GM20431 (cell line): ENCODE measurements at regions not wholly inside any gene's neighbourhood (a gene's known extent, or its start where the extent isn't known, plus 50 kb on each side); places are given as distances from the start of the nearest gene placed in this dataset.
"Not testable (repeated sequence)": the region's sequence is repeated elsewhere in the genome, so short reads cannot be mapped to it uniquely, and the experiment has no call there.

Experiments used
- in situ Hi-C: fragments of 300-500 bp; cut with MseI, MboI; formaldehyde crosslinking; loops from one replicate; pipeline ENCODE4 v1.15.0; 2020; ENCODE audit warnings: low sequenced_read_pairs; ENCODE audit not compliant: unreplicated experiment

GRCh38 chr1:99532276-99532580 lies 113.7 kb upstream of the PALMD start:
- in situ Hi-C loops, result no loop called here

DNA sequence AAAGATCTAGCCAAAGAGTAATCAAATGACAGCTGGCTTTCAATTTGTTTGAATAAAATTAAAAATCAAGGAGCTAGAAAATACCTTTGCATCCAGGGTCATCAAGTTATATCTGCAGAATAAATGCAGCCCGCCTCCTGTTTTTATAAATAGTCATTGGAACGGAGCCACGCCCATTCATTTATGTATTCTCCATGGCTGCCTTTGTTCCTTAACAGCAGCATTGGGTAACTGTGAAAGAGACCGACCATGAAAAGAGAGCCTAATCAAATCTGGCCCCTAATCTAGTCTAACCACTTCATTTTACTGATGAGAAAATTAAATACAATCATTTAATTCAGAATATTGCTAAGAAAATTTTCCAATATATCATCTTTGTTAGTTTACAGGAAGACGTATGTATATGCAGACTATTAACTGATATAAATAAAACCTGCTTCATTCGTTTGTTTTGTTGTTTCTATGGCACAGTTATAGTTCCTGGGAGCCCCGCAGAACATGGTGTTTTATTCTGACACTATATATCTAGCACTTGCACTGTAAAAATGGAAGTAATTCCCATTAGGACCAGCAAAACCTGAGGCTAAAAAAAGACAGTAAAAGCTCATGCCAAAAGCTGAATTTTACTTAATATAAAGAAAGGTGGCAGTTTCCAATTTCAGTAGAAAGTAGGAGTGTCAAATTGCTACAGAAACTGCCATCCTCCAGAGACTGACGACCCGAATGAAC lies 111.8 kb upstream of the PALMD start:
- in situ Hi-C loops, result no loop called here

DNA sequence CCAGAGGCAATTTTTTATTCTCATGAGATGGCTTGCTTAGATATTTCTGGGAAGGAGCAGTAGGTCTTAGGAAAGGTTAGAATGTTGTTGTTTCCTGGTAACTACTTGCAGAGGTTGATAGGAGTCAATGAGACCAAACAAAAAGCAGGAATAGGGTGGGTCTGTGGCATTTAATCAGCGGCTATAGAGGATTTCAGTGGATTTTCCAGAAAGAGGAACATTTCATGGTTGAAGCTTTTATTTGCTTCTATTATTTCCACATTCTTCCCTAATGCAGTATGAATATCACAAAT lies 111.3 kb upstream of the PALMD start:
- in situ Hi-C loops, result no loop called here

GRCh38 chr1:99535470-99536164 lies 110.3 kb upstream of the PALMD start:
- in situ Hi-C loops, result no loop called here

DNA sequence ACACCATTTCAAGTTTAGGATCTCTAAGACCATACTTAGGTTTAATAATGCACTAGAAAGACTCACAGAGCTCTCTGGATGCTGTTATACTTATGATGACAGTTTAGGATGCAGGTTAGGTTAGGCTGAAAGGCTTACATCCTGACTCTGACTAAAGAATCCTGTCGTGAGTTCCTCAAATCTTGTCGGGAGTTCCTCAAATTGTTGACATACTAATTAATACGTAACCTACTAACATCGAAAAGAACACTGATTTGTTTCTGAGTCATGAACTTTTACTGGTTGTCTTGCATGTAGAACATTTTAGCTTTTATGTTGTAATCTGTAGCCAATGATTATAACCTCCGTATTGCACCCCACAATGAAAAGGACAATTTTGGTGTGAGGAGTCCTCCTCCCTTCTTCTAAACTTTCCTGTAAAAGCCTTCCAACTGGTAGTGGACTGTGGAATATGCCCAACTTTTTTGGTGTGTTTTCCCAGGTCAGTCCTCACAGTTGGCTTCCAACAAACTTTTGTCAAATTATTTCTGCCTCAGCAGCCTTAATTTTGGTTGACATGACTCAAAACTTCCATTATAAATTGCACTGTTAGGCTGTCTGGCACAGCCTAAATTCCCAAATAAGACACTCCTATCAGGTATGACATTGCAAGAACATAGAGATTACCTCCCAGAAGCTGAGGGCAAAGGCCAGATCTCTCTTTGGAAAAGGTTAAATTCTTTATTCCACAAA lies 107.9 kb upstream of the PALMD start:
- in situ Hi-C loops, result no loop called here

DNA sequence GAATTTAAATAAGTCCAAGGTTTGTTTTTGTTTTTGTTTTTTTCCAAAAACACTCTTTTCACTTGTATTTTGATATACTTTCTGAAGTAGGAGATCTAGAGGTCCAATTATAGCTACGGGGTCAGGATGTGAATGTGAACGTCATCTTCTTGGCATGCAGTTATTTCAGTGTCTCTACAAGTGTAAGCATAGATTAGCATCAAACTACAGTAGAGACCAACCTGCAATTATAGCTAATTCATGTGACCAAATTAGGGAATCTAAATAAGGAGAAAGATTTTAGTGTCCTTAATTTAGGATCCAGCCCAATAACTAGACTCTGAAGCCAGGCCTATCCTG lies 107.3 kb upstream of the PALMD start:
- in situ Hi-C loops, result no loop called here

DNA sequence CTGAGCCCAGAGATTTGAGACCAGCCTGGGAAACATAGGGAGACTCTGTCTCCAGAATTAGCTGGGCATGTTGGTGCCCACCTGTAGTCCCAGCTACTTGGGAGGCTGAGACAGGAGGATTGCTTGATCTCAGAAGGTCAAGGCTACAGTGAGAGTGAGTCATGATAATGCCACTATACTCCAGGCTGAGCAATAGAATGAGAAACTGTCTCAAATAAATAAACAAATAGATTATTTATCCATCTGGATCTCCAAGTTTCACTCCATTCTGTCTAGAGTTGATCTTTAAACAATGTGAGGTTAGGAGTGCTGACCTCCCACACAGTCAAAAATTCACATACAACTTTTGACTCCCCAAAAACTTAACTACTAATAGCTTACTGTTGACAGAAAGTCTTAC lies 106.8 kb upstream of the PALMD start:
- in situ Hi-C loops, result no loop called here

- in situ Hi-C loops, result no loop called here
Observed at GRCh38 chr1:99540744-99541143, 105.2 kb upstream of the PALMD start.

- in situ Hi-C loops, result no loop called here
Observed at GRCh38 chr1:99544328-99544727, 101.6 kb upstream of the PALMD start.

- in situ Hi-C loops, result no loop called here
Observed at GRCh38 chr1:99546432-99547416, 99.2 kb upstream of the PALMD start.

GRCh38 chr1:99548943-99549605 lies 96.8 kb upstream of the PALMD start:
- in situ Hi-C loops, result no loop called here

DNA sequence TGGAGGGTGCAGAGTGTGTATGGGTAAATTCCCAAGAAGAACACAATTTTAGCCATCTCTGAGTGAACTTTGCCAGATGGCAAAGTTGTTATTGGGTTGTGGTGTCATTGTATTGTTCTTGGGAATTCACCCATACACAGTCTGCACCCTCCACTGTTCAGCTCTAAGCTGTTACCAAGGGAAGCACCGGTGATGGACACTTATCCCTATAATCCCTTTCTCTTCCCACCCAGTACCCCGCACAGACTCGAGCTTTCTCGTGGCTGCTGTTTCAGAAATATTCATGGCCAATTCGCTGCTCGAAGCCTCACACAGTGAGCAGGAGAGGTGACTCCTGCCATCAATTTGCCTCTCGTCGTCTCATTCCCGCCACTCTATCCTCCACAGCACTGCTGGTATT lies 95.7 kb upstream of the PALMD start:
- in situ Hi-C loops, result no loop called here

DNA sequence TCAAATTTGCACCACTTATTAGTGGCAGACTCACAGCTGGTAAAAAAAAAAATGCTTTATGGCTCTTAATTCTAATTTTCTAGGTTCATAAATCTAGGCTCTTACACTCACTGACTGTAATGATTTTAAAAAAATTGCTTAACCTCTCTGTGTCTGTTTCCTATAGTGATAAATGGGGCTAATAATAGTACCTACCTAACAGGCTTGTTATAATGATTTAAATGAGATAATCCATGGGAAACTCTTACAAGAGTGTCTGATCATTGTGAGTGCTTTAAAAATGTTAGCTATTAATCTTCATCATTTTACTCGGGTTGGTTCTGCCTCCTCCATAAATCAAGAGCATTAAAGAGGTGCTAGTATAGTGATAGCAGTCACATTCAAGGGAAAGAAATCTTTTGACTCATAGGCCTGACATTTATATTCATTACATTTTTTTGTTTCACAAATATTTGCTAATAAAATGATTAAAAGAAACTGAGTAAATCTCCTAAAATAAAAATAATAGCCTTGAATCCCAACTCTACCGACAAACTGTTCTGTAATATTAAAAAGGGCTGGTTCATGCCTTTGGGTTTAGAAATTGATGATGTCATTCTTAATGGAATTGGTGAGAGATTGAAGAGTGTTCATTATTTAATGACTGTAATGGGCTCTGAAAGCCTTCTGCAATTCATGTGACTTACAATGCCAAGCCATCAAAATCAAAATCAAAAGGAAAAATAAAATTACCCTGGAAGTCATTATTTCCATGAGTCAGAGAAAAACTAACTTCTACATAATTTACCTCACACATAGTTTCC lies 93.9 kb upstream of the PALMD start:
- in situ Hi-C loops, result no loop called here

DNA sequence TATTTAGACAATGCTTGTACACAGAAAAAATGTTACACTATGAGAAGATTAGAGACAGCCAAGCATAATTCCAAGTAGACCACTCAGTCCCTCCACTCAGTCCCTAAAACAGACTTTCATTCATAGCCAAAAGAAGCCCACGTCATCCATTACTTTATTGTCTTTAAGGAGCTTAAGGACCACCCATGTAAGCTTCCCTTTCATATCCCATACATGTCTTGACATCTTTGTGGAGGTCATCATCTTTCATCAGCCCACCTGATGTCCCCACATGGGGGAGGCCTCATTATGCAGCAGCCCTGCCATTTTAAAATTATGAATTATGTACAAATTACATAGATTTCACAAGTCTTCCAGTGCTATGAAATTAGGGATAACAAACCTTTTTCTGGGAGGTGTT lies 92.6 kb upstream of the PALMD start:
- in situ Hi-C loops, result no loop called here

GRCh38 chr1:99553819-99554218 lies 92.1 kb upstream of the PALMD start:
- in situ Hi-C loops, result not testable (repeated sequence)

GRCh38 chr1:99554727-99555126 lies 91.2 kb upstream of the PALMD start:
- in situ Hi-C loops, result no loop called here

- in situ Hi-C loops, result no loop called here
Observed at GRCh38 chr1:99557546-99558202, 88.2 kb upstream of the PALMD start.

DNA sequence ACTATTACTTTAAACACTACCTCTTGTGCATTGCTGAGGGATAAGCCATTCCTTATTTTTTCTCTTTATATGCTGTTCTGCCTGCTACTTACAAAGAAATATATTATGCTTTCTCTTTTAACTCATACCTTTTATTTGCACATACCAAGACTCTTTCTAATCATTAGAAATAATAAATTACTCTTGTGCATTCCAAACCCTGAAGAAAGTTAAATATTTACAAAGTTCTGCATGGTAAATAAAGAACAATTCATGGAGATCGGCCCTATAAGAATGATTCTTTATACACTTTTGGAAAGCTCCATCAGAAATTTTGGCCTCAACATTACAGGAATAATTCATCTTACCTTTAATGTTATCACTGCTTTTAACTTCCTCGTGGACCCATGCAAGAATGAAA lies 86.7 kb upstream of the PALMD start:
- in situ Hi-C loops, result no loop called here
